ENCODE measurements at regions not wholly inside any gene's neighbourhood (a gene's known extent, or its start where the extent isn't known, plus 50 kb on each side); places are given as distances from the start of the nearest gene placed in this dataset.

DNA sequence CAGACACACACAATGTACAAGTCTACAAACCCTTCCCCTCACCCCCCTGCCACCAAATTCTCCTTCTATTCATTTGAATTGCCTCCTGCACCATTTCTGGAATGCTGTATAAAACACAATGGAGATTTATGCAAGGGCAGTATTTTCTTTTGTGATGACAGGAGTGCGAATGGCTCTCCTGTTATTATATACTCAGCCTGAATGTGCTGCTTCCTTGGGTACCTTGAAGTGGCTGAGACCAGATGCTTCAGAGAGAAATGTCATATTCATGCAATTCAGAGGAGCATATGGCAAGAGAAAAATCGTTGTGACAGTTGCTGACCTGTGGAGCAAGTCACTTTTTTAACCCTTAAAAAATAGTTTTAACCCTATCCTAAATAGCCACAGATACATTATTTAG lies 468.0 kb upstream of the WWC1 start:
- TF ChIP-seq POLR2AphosphoS5 (IDR thresholded peaks at IDR 0.05) (no peak), POLR2A (IDR thresholded peaks at IDR 0.05) (no peak), CTCF (IDR thresholded peaks at IDR 0.05 in 8 of 11, conservative IDR thresholded peaks at IDR 0.05 in 3 of 11) (no peak)
- intact Hi-C loops (cut with DNase I; ENCODE audit: low total_unique reads) = no loop called here
- 59 to 81% (median 70%) methylated on average over 2 of the region's 2 CpGs for WGBS, 5 donors
- H3K27me3 ChIP-seq (replicated peaks in 1 of 7) = no peaks in the 10 kb centered on the region
- no peak overlapping the region for H3K27ac ChIP-seq
- H3K4me1 ChIP-seq = no peaks in the 10 kb centered on the region
- no peaks in the 10 kb centered on the region for H3K9me3 ChIP-seq
- DNase-seq = no peak
- no peaks in the 10 kb centered on the region for H3K36me3 ChIP-seq
- no peak overlapping the region for H3K4me3 ChIP-seq

- WGBS, 5 donors = 59 to 78% (median 65%) methylated on average over 1 of the region's 1 CpG
- no peak for DNase-seq
Measured at GRCh38 chr5:167827766-167828165, 463.7 kb upstream of the WWC1 start.

GRCh38 chr5:167831754-167832504 lies 459.5 kb upstream of the WWC1 start:
- Histone ChIP-seq H3K36me3 (no peaks in the 10 kb centered on the region), H3K27ac (no peak overlapping the region), H3K27me3 (replicated peaks in 1 of 7) (no peaks in the 10 kb centered on the region), H3K9me3 (no peaks in the 10 kb centered on the region), H3K4me3 (no peak overlapping the region), H3K4me1 (no peaks in the 10 kb centered on the region)
- intact Hi-C loops (cut with DNase I; ENCODE audit: low total_unique reads) = no loop called here
- 61 to 83% (median 80%) methylated on average over 8 of the region's 8 CpGs for WGBS, 5 donors
- DNase-seq = no peak
- TF ChIP-seq POLR2A (IDR thresholded peaks at IDR 0.05) (no peak), CTCF (IDR thresholded peaks at IDR 0.05 in 8 of 11, conservative IDR thresholded peaks at IDR 0.05 in 3 of 11) (no peak)

More at GRCh38 chr5:167827766-167828165, 463.7 kb upstream of the WWC1 start:
- no peaks in the 10 kb centered on the region for H3K27me3 ChIP-seq (replicated peaks in 1 of 7)
- no peaks in the 10 kb centered on the region for H3K9me3 ChIP-seq
- TF ChIP-seq POLR2A (IDR thresholded peaks at IDR 0.05) (no peak), CTCF (IDR thresholded peaks at IDR 0.05 in 8 of 11, conservative IDR thresholded peaks at IDR 0.05 in 3 of 11) (no peak), POLR2AphosphoS5 (IDR thresholded peaks at IDR 0.05) (no peak)
- H3K36me3 ChIP-seq = no peaks in the 10 kb centered on the region
- intact Hi-C loops (cut with DNase I; ENCODE audit: low total_unique reads) = no loop called here
- no peak overlapping the region for H3K27ac ChIP-seq
- H3K4me1 ChIP-seq = no peaks in the 10 kb centered on the region
- H3K4me3 ChIP-seq = no peak overlapping the region

GRCh38 chr5:167832609-167833008 lies 458.8 kb upstream of the WWC1 start:
- TF ChIP-seq POLR2AphosphoS5 (IDR thresholded peaks at IDR 0.05) (no peak), POLR2A (IDR thresholded peaks at IDR 0.05) (no peak), CTCF (IDR thresholded peaks at IDR 0.05 in 8 of 11, conservative IDR thresholded peaks at IDR 0.05 in 3 of 11) (no peak)
- Histone ChIP-seq H3K9me3 (no peaks in the 10 kb centered on the region), H3K27ac (no peak overlapping the region), H3K27me3 (replicated peaks in 1 of 7) (no peaks in the 10 kb centered on the region), H3K4me1 (no peaks in the 10 kb centered on the region), H3K4me3 (no peak overlapping the region), H3K36me3 (no peaks in the 10 kb centered on the region)
- DNase-seq = no peak
- intact Hi-C loops (cut with DNase I; ENCODE audit: low total_unique reads) = no loop called here
- 0 to 4% (median 0%) methylated on average over 1 of the region's 1 CpG for WGBS, 5 donors
